H1 (cell line): ENCODE measurements at regions not wholly inside any gene's neighbourhood (a gene's known extent, or its start where the extent isn't known, plus 50 kb on each side); places are given as distances from the start of the nearest gene placed in this dataset.

Experiments used
- CTBP2 ChIP-seq: IDR thresholded peaks from 2 replicates; pipeline ENCODE4 v1.7.0; 2011; ENCODE audit warnings: borderline replicate concordance, mild to moderate bottlenecking, moderate library complexity, mixed read lengths, low read length; ENCODE audit not compliant: insufficient read depth, insufficient read length

DNA sequence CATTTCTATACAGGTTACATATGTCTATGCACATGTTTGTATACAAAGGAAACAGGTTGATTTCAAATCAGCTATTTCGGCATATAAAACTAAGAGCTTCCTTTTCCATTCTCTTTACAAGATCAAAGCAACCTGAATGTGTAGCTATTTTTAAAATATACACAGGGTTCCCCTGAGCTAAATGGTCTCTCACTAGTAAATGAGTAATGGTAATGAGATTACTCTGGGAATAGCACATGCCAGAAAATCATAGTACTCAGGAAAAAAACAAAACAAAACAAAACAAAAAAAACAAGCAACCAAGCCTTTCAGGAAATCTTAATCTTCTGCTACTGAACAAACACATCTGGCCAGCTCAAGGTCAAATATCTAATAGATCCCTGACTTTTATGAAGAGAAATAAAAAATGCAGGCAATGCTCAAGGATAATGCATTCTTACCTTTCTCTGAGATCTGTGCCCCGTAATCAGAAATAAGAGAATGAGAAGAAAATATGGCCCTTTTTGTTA lies 156.6 kb upstream of the POU2AF2 start (continued):
- no peak for TF ChIP-seq CTBP2
- TF ChIP-seq, all 59 proteins: peak for 0
